Karpas-422 (cell line): ENCODE measurements at regions not wholly inside any gene's neighbourhood (a gene's known extent, or its start where the extent isn't known, plus 50 kb on each side); places are given as distances from the start of the nearest gene placed in this dataset.

Experiments
- DNase-seq: peaks from one replicate; pipeline ENCODE4 v3.0.0-alpha.2; 2015
- H2AFZ ChIP-seq: fragments of 200-600 bp; sonication (generic); 2 replicates; pipeline ENCODE4 v1.6.1; 2014; ENCODE audit warnings: antibody characterized with exemption, low read length, mixed read lengths
- H3K27ac ChIP-seq: fragments of 200-600 bp; sonication (generic); 2 replicates; pipeline ENCODE4 v1.5.1; 2014; ENCODE audit warnings: mild to moderate bottlenecking, low read length, moderate library complexity
- H3K27me3 ChIP-seq: fragments of 200-600 bp; sonication (generic); 2 replicates; pipeline ENCODE4 v1.6.1; 2014; ENCODE audit warnings: low read length, mixed read lengths
- H3K36me3 ChIP-seq: fragments of 200-600 bp; sonication (generic); 2 replicates; pipeline ENCODE4 v1.6.1; 2014; ENCODE audit warnings: low read length, mixed read lengths; ENCODE audit not compliant: insufficient read depth
- H3K4me1 ChIP-seq: fragments of 200-600 bp; sonication (generic); 2 replicates; pipeline ENCODE4 v1.6.1; 2014; ENCODE audit warnings: mild to moderate bottlenecking, low read length, mixed read lengths
- H3K4me2 ChIP-seq: fragments of 200-600 bp; sonication (generic); 2 replicates; pipeline ENCODE4 v1.6.1; 2014; ENCODE audit warnings: low read length, low read depth, mild to moderate bottlenecking; ENCODE audit not compliant: poor library complexity, severe bottlenecking
- H3K4me3 ChIP-seq: fragments of 200-600 bp; sonication (generic); 2 replicates; pipeline ENCODE4 v1.5.1; 2014; ENCODE audit warnings: mild to moderate bottlenecking, antibody characterized with exemption, low read length, mixed read lengths
- H3K79me2 ChIP-seq: fragments of 200-600 bp; sonication (generic); 2 replicates; pipeline ENCODE4 v1.6.1; 2014; ENCODE audit warnings: mild to moderate bottlenecking, low read length, mixed read lengths
- H3K9ac ChIP-seq: fragments of 200-600 bp; sonication (generic); 2 replicates; pipeline ENCODE4 v1.6.0; 2014; ENCODE audit warnings: low read length
- H3K9me2 ChIP-seq: fragments of 200-600 bp; sonication (generic), shearing (Covaris generic); replicated peaks from 2 replicates; pipeline ENCODE4 v1.6.0; 2014; ENCODE audit warnings: mild to moderate bottlenecking, low read length, moderate library complexity; ENCODE audit not compliant: insufficient read depth
- H3K9me3 ChIP-seq: fragments of 300-700, 200-600 bp; sonication (generic); 2 replicates; pipeline ENCODE4 v1.6.1; 2014; ENCODE audit warnings: low read length, mixed read lengths
- H4K20me1 ChIP-seq: fragments of 200-600 bp; sonication (generic); 2 replicates; pipeline ENCODE4 v1.6.1; 2014; ENCODE audit warnings: mild to moderate bottlenecking, antibody characterized with exemption, low read length, low read depth; ENCODE audit not compliant: insufficient read depth

DNA sequence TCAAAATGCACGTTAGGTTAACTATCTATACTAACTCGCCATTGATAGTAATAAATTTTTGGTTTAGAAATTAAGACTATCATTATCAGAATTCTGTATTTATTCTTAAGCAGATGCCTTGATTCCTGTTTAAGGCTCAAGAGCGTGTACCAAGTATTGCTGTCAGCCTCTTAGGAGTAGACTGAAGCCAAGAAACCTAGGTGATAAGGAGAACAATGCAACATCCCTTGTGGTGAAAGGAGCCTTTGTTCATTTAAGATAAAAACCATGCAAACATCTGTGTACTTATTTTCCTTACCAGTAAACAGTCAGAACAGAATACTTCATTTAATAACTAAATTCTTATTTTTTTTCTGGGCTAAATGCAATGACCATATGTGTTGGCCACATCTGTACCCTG lies 109.4 kb upstream of the NOVA1 start:
- Histone ChIP-seq H3K79me2 (no peaks in the 10 kb centered on the region), H3K9ac (no peak overlapping the region), H3K9me3 (peaks cover 76% of the 10 kb centered on the region), H3K27me3 (no peaks in the 10 kb centered on the region), H3K9me2 (no peaks in the 10 kb centered on the region), H3K4me2 (no peak overlapping the region), H3K27ac (no peak overlapping the region), H2AFZ (no peak overlapping the region), H3K4me1 (no peaks in the 10 kb centered on the region), H3K4me3 (no peak overlapping the region), H3K36me3 (no peaks in the 10 kb centered on the region), H4K20me1 (no peaks in the 10 kb centered on the region)
- no peak for DNase-seq

DNA sequence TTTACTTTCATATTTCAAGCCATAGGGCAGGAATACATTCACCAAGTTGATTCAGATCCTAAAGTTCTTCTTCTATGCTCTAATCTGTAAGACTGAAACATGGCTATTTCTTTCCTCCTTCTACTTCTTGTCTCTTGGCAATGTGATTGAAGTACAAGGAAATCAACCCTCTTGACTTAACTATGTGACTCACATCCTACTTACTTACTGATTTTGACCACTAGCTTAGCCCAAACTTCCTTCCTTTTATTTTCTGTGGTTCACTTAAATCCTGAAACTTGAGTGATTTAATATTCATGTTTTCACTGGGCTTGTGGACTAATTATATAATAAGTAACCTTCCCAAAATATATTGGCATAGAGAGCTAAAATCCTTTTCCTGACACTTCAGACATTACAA lies 111.2 kb upstream of the NOVA1 start:
- Histone ChIP-seq H3K27me3 (no peaks in the 10 kb centered on the region), H3K79me2 (no peaks in the 10 kb centered on the region), H3K36me3 (no peaks in the 10 kb centered on the region), H3K4me1 (no peaks in the 10 kb centered on the region), H3K4me3 (no peak overlapping the region), H3K4me2 (no peak overlapping the region), H2AFZ (no peak overlapping the region), H3K9ac (no peak overlapping the region), H3K27ac (no peak overlapping the region), H3K9me3 (peaks cover 77% of the 10 kb centered on the region), H3K9me2 (no peaks in the 10 kb centered on the region), H4K20me1 (no peaks in the 10 kb centered on the region)
- DNase-seq = no peak

DNA sequence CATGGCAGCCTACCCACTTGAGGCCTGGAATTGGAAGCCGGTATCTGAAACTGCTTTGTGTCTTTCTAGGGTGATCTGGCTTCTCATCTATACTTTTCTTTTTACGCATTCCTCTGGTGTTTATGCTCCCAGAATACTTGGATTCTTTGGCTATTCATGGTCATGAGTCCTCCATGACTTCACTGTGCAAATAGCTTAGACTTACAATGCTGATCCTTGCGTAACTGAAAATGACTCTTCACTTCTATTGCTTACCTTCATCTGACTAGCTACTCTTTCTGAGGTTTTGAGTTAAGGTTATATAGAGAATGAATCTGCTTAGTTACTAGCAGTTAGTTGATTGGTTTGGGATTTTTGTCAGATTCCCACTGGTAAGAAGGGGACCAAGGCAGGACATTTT lies 121.7 kb upstream of the NOVA1 start:
- no peak for DNase-seq
- no peaks in the 10 kb centered on the region for H3K9me2 ChIP-seq
- H3K79me2 ChIP-seq = no peaks in the 10 kb centered on the region
- no peak overlapping the region for H2AFZ ChIP-seq
- no peaks in the 10 kb centered on the region for H4K20me1 ChIP-seq
- no peaks in the 10 kb centered on the region for H3K27me3 ChIP-seq
- H3K4me2 ChIP-seq = no peak overlapping the region
- no peak overlapping the region for H3K9ac ChIP-seq
- H3K36me3 ChIP-seq = no peaks in the 10 kb centered on the region
- H3K4me3 ChIP-seq = no peak overlapping the region
- peaks cover 77% of the 10 kb centered on the region for H3K9me3 ChIP-seq
- no peak overlapping the region for H3K27ac ChIP-seq
- no peaks in the 10 kb centered on the region for H3K4me1 ChIP-seq

DNA sequence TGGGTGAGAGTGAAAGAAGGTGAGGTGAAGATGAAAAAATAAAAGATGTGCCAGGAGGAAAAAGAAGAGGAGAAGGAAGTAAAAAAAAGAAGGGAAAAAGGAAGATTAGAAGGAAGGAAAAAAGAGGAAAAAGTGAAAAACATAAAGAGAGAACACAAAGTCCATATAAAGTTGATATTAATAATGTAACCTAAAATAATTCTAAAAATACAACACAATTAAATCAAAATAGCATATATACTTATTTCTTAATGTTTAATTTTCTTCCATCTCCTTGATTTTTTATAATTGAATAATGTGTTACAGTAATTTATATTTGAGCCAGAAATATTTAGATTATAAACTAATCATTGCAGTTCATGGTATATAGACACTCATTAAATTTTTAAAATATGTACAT lies 124.4 kb upstream of the NOVA1 start:
- no peak overlapping the region for H3K9ac ChIP-seq
- DNase-seq = no peak
- H3K79me2 ChIP-seq = no peaks in the 10 kb centered on the region
- H2AFZ ChIP-seq = no peak overlapping the region
- H3K4me1 ChIP-seq = no peaks in the 10 kb centered on the region
- no peaks in the 10 kb centered on the region for H4K20me1 ChIP-seq
- no peak overlapping the region for H3K27ac ChIP-seq
- no peaks in the 10 kb centered on the region for H3K27me3 ChIP-seq
- H3K4me2 ChIP-seq = no peak overlapping the region
- H3K9me2 ChIP-seq = no peaks in the 10 kb centered on the region
- no peaks in the 10 kb centered on the region for H3K36me3 ChIP-seq
- no peak overlapping the region for H3K4me3 ChIP-seq
- peaks cover 56% of the 10 kb centered on the region for H3K9me3 ChIP-seq

DNA sequence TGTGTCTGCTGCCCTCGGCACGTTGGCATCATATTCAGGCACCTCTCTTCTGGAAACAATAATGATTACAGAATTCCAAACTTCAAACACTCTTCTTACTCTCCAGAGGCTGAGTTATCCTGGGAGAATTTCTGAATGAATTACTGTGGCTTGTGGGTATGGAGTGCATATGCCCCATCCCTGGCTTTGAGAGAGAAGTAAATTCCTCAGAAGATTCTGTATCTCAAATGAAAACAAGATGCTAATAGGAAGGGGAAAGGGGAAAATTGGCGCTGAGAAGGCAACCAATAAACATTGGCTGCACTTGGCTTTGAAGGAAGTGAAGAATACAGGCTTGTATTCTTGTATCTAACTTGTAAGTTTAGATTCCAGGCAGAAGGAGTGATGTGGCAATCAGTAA lies 132.0 kb upstream of the NOVA1 start:
- Histone ChIP-seq H3K9me3 (peaks cover 65% of the 10 kb centered on the region), H2AFZ (no peak overlapping the region), H3K79me2 (no peaks in the 10 kb centered on the region), H3K4me1 (no peaks in the 10 kb centered on the region), H3K27me3 (no peaks in the 10 kb centered on the region), H3K4me2 (no peak overlapping the region), H3K36me3 (no peaks in the 10 kb centered on the region), H3K9me2 (no peaks in the 10 kb centered on the region), H4K20me1 (no peaks in the 10 kb centered on the region), H3K9ac (no peak overlapping the region), H3K27ac (no peak overlapping the region), H3K4me3 (no peak overlapping the region)
- DNase-seq = no peak

DNA sequence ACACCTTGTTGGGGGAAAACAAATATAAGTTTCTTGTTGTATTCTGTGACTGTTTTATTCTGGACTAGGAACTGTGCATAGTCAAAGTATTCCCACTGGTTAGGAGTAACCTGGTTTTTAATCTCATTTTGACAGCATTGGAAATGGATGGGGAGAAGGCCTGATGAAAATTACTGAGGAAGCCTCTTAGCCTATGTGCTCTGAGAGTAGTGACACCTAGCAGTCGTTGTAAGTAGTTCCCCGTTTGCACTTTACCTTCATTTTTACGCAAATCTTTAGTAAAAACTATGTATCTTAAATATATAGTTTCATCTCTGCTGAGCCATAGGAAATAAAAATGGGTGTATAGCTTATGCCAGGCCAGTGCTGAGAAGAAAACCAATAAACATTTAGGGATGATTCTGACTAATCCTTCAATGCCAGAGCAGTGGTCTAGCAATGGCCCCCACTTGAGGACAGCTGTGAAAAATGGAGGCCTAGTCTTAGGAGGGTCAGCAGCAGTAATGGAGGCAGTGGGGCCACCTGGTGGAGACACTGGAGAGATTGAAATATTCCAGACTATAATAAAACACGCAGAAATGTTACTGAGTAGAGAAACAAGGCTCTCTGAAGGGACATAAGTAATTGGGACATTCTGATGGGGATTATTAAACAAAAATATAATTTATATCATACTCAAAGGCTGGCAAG lies 133.2 kb upstream of the NOVA1 start:
- Histone ChIP-seq H3K9me2 (no peaks in the 10 kb centered on the region), H3K4me1 (no peaks in the 10 kb centered on the region), H3K27ac (no peak overlapping the region), H3K36me3 (no peaks in the 10 kb centered on the region), H3K79me2 (no peaks in the 10 kb centered on the region), H2AFZ (no peak overlapping the region), H3K4me2 (no peak overlapping the region), H3K27me3 (no peaks in the 10 kb centered on the region), H3K4me3 (no peak overlapping the region), H4K20me1 (no peaks in the 10 kb centered on the region), H3K9me3 (peaks cover 77% of the 10 kb centered on the region), H3K9ac (no peak overlapping the region)
- peak; percentile 57 for DNase-seq

DNA sequence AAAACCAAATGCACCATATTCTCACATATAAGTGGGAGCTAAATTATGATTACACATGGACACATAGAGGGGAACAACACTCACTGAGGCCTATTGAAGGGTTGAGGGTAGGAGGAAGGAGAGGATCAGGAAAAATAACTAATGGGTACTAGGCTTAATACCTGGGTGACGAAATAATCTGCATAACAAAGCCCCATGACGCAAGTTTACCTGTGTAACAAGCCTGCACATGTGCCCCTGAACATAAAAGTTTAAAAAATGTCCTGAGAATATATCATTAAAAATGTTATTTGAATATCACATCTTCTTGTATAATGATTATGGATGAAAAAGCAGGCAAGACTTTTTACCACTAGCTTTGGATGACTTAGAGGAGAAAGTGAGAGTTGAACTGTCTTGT lies 138.0 kb upstream of the NOVA1 start:
- Histone ChIP-seq H3K27ac (no peak overlapping the region), H2AFZ (no peak overlapping the region), H3K9me3 (peaks cover 69% of the 10 kb centered on the region), H3K27me3 (no peaks in the 10 kb centered on the region), H3K9ac (no peak overlapping the region), H3K79me2 (no peaks in the 10 kb centered on the region), H3K4me1 (no peaks in the 10 kb centered on the region), H3K4me3 (no peak overlapping the region), H4K20me1 (no peaks in the 10 kb centered on the region), H3K36me3 (no peaks in the 10 kb centered on the region), H3K9me2 (no peaks in the 10 kb centered on the region), H3K4me2 (no peak overlapping the region)
- DNase-seq = no peak

DNA sequence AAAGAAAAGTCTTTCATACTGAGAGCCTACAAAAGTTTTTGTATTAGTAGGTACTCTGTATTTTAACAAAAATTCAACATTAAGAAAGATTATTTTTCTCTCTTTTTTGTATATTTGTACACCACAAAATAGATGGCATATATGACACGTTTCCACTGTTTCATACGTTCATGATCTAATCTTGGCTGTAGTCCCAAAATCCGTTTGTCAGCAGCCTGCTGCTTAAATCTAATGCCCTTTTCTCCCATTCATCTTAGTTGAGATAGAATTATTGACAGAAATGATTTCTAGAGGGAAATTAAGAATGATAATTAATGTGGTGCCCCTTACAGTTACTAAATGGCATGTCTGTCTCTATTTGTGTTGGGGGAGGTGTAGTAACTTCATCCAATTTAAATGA lies 140.7 kb upstream of the NOVA1 start:
- DNase-seq = no peak
- H3K27ac ChIP-seq = no peak overlapping the region
- no peaks in the 10 kb centered on the region for H3K27me3 ChIP-seq
- no peak overlapping the region for H3K4me2 ChIP-seq
- H3K4me1 ChIP-seq = no peaks in the 10 kb centered on the region
- H4K20me1 ChIP-seq = no peaks in the 10 kb centered on the region
- no peak overlapping the region for H3K9ac ChIP-seq
- no peak overlapping the region for H2AFZ ChIP-seq
- H3K79me2 ChIP-seq = no peaks in the 10 kb centered on the region
- no peaks in the 10 kb centered on the region for H3K9me2 ChIP-seq
- no peaks in the 10 kb centered on the region for H3K36me3 ChIP-seq
- H3K4me3 ChIP-seq = no peak overlapping the region
- peaks cover 71% of the 10 kb centered on the region for H3K9me3 ChIP-seq
